ENCODE measurements at regions not wholly inside any gene's neighbourhood (a gene's known extent, or its start where the extent isn't known, plus 50 kb on each side); places are given as distances from the start of the nearest gene placed in this dataset.
A peak's percentile ranks its signal among the peaks of the same experiment; 100 is the strongest.
"Not testable (repeated sequence)": the region's sequence is repeated elsewhere in the genome, so short reads cannot be mapped to it uniquely, and the experiment has no call there.

DNA sequence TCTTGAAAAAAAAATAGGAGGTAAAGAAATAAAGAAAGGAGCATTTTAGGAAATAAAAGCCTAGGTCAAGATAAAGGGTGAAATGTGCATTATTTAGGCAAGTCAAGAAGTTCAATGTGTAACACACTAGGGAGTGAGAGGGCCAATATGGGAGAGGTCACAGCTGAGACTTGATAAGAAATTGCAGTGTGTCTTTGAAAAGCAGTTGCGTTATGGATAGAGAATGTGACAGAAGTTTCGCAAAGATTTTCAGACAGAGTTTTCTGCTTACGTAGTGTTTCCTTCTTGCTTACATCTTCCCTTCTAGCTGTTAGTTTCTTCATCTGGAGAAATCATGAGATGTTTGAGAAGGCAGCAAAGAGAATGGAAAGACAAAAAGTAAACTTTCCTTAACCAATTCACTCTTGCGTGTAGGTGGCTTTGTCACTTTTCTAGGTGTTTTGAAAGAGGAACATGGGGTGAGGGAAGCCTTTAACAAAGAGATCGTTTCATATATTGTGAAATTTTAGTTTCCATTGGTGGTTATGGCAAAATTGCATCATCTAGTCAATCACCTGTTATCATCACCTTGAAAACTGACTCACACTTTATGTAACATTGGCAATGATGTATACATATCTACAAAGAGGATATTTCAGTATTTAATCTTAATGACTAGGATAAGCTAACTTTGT lies 975.5 kb downstream of the OLFM4 start:
- ATAC-seq, result no peak

DNA sequence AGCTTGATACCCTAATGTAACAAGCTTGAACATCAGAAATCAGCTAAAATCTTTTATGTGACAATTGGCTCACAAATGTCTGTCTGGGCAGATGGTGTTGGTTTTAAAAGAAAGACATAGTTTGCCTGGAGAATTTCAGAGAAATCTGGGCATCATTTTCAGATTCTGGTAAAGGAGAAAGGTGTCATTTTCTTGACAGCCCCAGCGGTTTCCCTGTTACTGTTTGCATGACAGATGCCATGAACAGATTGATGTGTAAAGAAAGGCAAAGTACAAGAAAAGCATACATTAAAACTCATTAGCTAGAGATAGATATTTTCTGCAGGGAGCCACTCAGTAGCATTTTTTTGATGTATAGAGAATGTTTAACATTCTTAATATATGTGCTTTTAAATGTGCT lies 987.9 kb downstream of the OLFM4 start:
- no peak for ATAC-seq

DNA sequence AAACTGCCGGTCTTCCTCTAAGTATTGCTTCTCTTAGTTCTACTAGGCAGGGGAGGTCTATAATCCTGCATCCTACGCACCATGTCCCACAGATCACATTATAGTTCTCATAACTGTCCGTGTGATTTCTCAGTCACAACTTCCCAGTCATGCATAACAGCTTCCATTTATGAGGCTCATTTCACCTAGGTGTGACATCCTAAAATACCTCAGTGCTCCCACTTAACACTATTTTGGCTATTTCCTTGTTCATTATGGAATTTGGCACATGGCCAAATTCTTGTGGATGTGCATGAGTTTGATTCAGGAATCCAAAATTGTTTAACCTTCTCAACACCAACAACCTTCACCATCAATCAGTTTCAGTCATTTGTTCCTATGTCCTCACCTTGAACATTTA lies 989.9 kb downstream of the OLFM4 start:
- no peak for ATAC-seq

DNA sequence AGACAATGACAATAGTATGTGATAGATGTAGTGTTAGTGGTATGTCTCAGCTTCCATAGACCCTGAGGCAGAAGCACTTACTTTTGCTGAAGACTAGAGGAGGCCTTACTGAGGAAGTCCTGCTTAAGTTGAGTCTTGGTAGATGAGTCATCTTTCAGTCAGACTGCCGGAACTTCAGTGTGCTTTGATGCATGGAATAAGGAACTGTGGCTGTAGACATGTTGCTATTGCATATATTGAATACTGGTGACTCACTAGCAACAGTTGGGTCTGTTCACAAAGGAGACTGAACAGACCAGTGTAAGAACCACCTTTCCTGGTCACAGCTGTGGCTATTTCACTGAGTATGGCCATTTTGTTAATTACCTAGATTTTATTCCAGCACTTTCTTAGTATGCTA lies 1000.6 kb downstream of the OLFM4 start:
- peak; percentile 96 for ATAC-seq

DNA sequence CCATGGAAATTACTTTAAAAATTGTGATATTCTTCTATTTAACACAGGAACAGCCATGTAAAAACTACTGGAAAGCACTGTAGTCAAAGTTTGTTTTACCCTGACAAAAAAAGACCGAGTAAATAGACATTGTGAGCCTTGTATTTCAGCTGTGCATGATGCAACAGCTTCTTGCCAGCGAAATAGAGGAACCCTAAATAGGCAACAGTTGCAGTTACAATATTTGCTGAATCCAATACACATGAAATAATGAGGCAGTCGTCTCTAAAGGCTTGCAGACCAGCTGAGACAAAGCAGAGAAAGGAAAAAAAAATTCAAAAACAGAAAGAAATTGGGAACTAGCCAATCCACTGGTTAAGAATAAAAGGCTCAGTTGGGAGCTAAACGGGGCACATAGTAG lies 1001.1 kb downstream of the OLFM4 start:
- no peak for ATAC-seq

DNA sequence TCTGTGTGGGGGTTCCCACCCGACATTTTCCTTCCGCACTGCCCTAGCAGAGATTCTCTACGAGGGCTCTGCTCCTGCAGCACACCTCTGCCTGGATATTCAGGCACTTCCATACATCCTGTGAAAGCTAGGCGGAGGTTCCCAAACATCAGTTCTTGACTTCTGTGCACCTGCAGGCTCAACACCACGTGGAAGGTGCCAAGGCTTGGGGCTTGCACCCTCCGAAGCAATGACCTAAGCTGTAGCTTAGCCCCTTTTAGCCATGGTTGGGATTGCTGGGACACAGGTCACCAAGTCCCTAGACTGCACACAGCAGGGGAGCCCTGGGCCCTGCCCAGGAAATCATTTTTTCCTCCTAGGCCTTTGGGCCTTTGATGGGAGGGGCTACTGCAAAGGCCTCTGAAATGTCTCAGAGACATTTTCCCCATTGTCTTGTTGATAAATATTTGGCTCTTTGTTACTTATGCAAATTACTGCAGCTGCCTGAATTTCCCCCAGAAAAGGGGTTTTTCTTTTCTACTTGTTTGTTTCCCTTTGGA lies 1004.8 kb downstream of the OLFM4 start:
- ATAC-seq, result no peak

DNA sequence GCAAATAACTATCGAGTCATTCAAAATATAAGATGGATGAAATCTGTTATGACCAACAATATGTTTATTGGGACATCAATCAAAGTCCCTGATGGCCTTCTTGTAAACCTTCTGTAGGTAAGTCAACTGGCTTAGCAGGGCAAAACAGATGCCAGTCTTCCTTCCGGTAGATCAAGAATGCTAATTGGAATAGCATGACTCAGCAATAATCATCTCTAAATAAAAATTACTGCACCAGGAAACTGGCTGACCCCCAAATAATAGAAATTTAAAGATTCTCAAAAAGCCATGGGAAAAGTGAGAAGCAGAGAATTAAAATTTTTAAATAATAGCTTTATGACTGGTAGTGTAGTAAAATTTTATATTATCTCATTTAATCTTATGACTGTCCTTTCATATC lies 1005.4 kb downstream of the OLFM4 start:
- ATAC-seq, result no peak

DNA sequence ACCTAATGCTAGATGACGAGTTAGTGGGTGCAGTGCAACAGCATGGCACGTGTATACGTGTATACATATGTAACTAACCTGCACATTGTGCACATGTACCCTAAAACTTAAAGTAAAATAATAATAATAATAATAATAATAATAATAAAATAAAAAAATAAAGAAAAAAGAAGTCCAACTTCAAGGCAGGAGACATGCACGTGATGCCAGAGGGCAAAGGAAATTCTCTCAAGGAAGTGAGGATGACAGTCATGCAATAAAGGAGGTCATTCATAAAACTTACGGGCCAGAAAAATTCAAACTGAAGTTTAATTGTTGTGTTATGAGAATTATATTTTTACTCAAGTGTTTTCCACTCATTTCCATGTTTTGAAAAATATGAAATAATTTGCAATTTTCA lies 1028.8 kb downstream of the OLFM4 start:
- ATAC-seq, result not testable (repeated sequence)

DNA sequence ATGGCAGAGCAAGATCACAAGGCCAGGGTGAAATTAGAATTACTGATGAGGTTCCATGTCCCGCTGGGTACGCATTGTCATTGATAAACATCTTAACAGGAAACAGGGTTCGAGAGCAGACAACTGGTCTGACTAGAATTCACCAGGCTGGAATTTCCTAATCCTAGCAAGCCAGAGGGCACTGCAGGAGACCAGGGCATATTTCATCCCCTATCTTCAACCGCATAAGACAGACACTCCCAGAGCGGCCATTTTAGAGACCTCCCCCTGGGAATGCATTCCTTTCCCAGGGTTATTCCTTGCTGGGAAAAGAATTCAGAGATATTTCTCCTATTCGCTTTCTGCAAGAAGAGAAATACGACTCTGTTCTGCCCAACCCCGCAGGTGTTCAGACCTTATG lies 1041.3 kb downstream of the OLFM4 start:
- ATAC-seq, result not testable (repeated sequence)

DNA sequence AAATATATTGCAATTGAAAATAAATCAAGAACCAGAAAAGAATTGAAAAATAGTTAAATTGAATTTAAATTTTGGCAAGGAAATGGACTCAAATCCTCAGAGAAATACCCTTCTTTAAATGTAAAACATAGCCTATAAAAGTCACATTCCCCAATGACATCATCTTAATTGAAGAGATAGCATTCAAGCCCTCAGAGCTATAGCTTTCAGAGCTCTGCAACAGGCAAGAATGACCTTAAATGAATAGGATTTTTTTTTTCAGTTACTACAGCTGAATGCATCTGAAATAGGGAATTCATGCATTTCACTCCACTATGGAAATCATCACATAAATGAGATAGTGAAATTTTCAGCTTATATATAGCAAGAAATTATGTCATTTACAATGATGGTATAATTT lies 1049.0 kb downstream of the OLFM4 start:
- no peak for ATAC-seq

DNA sequence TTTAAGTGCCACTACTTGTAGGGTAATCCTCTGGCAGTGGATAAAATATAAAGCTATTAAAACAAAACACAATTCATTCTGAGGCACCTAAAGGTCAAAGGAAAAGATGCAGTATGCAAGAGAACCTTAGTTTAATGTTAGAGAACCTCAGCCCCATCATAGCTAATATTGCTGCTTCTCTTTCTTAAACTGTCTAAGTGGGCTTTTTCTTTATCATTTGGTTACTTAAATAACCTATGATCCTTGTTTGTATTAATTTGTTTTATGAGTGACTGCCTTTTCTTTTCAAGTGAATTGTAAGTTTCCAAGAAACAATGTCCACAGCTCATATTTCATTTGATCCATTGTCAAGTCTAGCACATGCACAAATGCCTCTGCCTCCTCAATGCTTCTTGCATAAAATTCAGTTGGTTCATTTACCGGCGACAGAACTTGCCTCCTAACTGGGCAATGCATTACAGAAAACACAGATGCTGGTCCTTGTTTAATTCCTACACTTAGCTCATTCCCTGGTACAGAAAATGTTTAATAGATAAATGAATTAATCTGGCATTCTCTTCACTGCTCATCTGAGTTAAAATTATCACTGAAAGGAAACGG lies 1049.8 kb downstream of the OLFM4 start:
- no peak for ATAC-seq

DNA sequence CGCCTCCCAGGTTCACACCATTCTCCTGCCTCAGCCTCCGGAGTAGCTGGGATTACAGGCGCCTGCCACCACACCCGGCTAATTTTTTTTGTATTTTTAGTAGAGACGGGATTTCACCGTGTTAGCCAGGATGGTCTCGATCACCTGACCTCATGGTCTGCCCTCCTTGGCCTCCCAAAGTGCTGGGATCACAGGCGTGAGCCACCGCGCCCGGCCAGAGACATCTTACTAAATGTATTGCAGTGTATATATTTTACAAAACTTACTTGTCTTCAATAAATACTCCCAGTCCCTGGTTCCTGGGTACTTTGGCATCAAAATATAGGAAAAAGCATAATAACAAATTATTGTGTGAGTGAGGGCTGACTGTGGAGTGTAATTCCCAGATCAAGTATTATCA lies 1053.7 kb downstream of the OLFM4 start:
- ATAC-seq, result not testable (repeated sequence)

DNA sequence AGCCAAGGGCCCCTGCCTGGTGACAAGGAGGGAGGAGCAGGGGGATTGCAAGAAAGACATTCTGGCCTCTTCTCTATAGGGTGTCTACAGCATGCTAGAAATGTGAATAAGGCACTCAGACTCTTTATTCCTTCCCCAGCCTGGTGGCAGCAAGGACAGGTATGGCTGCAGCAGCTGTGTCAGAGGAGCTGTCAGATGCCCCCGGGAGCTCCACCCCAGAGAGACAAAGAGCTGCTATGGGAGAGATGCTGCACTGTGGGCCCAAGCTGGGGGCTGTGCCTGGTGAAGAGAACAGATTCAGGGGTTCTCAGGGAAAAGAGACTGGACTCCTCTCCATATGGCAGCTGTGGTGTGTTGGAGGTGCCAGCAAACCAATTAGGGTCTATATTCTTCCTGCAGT lies 1063.3 kb downstream of the OLFM4 start:
- ATAC-seq, result no peak

DNA sequence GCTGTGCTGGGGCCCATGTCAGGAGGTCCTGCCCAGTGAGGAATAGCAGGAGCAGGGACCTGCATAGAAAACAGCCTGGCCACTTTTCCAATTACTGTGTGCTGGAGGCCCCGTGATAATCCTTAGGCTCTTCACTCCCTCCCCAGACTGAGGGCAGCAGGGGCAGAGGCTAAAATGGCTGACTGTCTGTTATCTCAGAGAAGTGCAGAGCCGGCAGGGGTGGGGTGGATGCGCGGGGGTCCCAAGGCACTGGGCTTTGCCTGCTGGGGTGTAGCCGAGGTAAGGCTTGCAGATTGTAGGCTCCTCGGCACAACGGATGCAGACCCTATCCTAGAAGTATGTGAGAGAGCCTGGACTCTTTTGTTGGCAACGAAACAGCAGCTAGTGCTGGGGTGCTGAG lies 1064.1 kb downstream of the OLFM4 start:
- ATAC-seq, result no peak

DNA sequence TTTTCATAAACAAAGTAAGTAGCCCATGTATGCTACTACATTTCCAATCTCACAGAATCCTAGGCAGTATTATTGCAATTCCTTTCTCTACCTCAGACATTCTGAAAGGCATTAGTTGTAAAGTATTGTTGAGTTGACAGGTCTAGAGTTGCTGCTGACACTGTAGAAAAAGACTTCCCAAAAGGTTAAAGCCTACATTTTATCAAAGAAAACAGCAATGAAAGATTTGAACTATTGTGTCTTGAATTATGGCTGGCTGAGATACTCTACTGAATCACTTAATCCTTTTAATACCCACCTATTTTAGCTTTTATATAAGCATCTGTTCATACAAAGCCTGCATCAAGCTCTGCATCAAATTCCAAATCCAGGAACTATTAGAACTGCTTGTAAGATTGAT lies 1082.0 kb downstream of the OLFM4 start:
- no peak for ATAC-seq

DNA sequence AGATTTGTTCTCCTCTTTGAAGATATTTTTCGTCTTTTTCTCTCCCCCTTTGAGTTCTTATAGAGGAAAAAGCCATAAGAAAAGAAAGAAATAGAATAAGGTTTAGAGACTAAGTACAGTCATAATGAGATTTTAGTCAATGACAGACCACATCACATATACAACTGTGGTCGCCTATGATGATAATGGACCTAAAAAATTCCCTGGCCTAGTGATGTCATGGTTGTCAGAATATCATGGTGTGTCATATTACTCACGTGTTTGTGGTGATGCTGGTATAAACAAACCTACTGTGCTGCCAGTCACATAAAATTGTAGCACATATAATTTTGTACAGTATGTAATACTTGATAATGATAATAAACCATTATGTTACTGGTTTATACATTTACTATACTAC lies 1096.1 kb downstream of the OLFM4 start:
- ATAC-seq, result no peak

DNA sequence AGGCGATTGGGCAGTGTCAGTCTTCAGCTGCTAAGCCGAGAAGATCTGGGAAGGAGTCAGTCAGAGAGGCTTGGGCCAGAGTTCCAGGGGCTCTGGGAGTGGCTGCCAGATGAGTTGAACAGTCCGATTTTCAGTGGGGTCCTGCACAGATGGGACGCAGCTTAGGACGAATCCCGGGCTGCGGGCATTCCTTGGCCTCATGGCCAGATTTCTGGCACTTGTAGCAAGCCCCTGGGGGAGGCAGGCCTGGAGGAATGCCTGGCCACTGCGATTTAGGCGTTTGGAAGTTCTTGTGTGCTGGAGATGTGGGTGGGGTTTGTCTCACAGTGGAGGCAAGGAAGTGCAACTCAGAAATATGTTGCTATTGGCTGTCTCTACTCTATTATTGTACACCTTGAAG lies 1102.3 kb downstream of the OLFM4 start:
- not testable (repeated sequence) for ATAC-seq

DNA sequence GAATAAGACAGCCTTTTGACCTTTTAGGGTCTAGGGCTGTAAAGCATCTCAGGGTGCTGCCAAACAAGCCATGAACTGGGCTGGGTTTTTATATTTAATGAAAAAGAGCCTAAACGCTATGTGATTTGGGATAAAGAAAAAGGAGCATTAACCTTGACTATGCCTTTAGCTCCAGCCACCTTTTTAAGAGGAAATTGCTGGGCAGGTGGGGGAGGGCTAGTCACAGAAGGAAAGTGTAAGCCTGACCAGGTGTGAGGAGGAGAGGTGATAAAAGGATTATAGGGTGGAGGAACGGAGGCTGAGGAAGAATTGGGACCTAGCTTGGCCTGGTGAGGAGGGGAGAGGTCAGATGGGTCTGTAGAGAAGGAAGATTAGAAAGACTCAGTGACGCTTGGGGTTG lies 1102.8 kb downstream of the OLFM4 start:
- not testable (repeated sequence) for ATAC-seq

DNA sequence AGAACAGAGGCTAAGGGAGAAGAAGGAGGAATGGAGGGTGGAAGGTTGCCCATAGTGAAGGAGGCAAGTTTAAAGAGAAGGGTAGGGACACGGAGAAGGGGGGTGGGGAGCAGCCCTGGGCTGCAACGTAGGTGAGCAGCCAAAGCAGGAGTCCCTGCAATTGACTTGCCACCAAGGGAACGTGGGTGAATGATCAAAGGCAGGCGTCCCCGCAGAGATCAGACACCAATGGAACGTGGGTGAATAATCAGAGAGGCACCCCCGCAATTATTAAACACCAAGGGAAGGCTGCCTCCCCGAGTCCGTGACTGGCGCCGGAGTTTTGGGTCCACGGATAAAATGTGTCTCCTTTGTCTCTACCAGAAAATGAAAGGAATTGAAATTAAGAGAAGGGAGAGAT lies 1103.5 kb downstream of the OLFM4 start:
- not testable (repeated sequence) for ATAC-seq

DNA sequence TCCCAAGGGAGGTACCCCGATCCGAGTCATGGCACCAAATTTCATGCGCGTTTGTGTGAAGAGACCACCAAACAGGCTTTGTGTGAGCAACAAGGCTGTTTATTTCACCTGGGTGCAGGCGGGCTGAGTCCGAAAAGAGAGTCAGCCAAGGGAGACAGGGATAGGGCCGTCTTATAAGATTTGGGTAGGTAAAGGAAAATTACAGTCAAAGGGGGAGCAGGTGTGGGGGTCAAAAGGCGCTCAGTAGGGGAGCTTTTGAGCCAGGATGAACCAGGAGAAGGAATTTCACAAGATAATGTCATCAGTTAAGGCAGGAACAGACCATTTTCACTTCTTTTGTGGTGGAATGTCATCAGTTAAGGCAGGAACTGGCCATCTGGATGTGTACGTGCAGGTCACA lies 1104.1 kb downstream of the OLFM4 start:
- not testable (repeated sequence) for ATAC-seq

DNA sequence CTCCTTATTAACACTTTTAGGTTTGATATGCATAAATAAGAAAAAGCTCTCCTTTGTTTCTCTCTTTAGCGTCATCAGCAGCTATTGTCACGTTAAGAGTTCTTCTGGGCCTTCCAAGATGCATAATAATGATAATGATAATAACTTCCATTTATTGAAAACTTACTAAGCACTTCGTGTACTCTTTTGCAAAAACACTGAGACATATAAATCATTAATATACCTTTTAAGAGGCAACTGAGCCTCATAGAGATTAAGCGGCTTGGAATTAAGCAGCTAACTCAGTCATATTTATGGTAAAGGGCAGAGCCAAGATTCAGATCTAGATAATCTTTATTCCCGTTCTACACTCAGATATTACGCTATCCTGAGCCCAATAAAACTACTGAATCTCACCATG lies 1105.1 kb downstream of the OLFM4 start:
- no peak for ATAC-seq

DNA sequence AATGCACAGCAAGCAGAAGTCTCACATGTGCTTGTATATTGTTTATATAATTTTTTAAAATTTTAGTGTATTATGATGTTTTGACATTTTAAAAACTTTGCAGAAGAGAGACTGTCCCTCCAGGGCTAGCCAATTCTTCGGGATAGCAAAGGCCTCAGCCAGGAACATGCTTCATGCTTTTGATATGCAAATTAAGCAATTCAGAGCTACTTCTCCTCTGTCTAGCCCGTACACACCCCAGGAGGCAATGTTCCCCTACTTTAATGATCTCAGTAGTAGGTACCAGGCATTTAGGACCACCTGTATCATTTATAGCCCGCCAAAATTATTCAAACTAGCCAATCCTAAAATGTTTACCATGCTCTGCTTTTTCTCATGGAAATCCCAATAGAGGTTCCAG lies 1116.2 kb downstream of the OLFM4 start:
- ATAC-seq, result no peak

DNA sequence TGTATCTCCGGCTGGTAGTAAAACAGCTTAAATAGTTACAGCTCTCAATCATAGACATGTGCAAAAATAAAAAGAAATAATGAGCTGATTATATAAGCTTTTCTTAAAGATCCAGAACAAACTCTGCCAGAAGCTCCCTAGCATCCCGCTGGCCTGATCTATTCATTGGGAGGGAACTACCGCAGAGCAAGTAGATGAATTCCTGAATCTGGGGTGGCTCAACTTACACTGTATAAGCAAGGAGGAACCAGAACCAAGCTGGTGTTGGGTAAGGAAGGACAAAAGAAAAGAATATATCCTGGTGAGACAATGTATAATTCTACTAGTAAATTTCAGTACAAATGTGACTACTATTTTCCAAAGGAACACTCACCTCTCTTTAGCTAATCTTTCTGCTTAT lies 1122.2 kb downstream of the OLFM4 start:
- no peak for ATAC-seq

DNA sequence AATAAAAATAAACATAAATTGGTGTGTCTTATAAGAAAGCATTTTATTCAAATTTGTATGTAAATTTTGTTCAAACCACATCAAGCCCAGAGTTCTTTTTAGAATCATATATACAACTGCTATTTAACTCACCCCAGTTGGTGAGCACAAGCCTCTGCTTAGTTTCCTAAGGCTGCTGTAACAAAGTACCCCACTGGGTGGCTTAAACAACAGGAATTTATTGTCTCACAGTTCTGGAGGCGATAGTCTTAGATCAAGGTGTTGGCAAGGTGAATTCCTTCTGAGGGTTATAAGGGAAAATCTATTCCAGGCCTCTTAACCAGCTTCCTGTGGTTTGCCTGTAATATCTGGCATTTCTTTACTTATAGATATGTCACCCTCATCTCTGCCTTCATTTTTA lies 1133.5 kb downstream of the OLFM4 start:
- no peak for ATAC-seq
